Esophagus muscularis mucosa (tissue), 4 donors: ENCODE measurements at regions not wholly inside any gene's neighbourhood (a gene's known extent, or its start where the extent isn't known, plus 50 kb on each side); places are given as distances from the start of the nearest gene placed in this dataset.

Source experiments
- DNase-seq: peaks from one replicate; pipeline ENCODE4 v3.0.0-alpha.2; 2017; ENCODE audit errors: extremely low spot score
- H3K27ac ChIP-seq, 4 donors: fragments of 200-600 bp; sonication (generic); replicated peaks in 1 of 4; 1 replicate in 3 of 4; 2 replicates in 1 of 4; pipeline ENCODE4 v1.5.1; 2016 to 2019; ENCODE audit warnings: mild to moderate bottlenecking in 1 of 4
- H3K27me3 ChIP-seq, 4 donors: fragments of 200-600 bp; sonication (generic); one replicate each; pipeline versions ENCODE4 v1.5.1 to v1.6.0; 2016 to 2019
- H3K36me3 ChIP-seq, 4 donors: fragments of 200-600 bp; sonication (generic); one replicate each; pipeline ENCODE4 v1.5.1; 2016 to 2019
- H3K4me1 ChIP-seq, 4 donors: fragments of 200-600 bp; sonication (generic); one replicate each; pipeline ENCODE4 v1.5.1; 2016 to 2019
- H3K4me3 ChIP-seq, 4 donors: fragments of 200-600 bp; sonication (generic); 1 replicate in 2 of 4; 2 replicates in 2 of 4; pipeline ENCODE4 v1.5.1; 2016 to 2019; ENCODE audit warnings: mild to moderate bottlenecking in 4 of 4, moderate library complexity in 1 of 4
- H3K9me3 ChIP-seq, 4 donors: fragments of 200-600 bp; sonication (generic); 1 replicate in 3 of 4; 2 replicates in 1 of 4; pipeline ENCODE4 v1.5.1; 2016 to 2019
- CTCF ChIP-seq, 3 experiments: fragments of 200-600 bp in 2 of 3; fragments of 450-650 bp in 1 of 3; sonication (generic) in 2 of 3; IDR thresholded peaks; one replicate each; pipeline ENCODE4 v1.5.1; 2017 to 2019; ENCODE audit warnings: antibody characterized with exemption in 3 of 3, mild to moderate bottlenecking in 2 of 3, moderate library complexity in 1 of 3
- EP300 ChIP-seq: sonication (generic); formaldehyde crosslinking; IDR thresholded peaks from one replicate; pipeline ENCODE4 v1.6.1; 2017; ENCODE audit warnings: antibody characterized with exemption
- POLR2A ChIP-seq: fragments of 450-650 bp; IDR thresholded peaks from one replicate; pipeline ENCODE4 v1.6.1; 2017; ENCODE audit warnings: antibody characterized with exemption, moderate library complexity, mild to moderate bottlenecking, low read depth
- POLR2AphosphoS5 ChIP-seq, 2 donors: sonication (generic); formaldehyde crosslinking; IDR thresholded peaks; one replicate each; pipeline ENCODE4 v1.6.1; 2017; ENCODE audit warnings: antibody characterized with exemption in 2 of 2
- WGBS: methylation state at CpG from one replicate; pipeline ENCODE4 v1.1.5; 2018; 5-methylcytosine and 5-hydroxymethylcytosine counted together
- intact Hi-C: fragments of 100-400 bp; cut with DNase I; formaldehyde crosslinking; loops from one replicate; pipeline ENCODE4 v1.15.1; 2023

DNA sequence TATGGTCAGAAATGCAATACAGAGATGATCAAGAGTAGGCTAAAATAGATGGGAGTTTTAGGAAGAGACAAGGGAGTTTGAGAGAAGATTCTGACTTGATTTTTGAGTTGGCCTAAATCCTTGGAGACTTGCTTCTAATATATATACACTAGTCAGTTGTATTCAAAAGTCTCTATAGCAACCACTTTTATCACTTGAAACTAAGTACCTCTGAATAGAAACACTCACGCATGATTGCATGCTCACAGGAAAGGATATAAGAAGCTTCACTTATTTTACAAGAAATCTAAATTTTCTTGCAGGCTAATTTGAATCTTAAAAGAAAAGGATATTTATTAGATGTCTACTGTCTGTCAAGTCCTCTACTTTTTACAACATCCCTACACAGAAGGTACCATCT, 316.8 kb downstream of the SNAPC1 start:
- Histone ChIP-seq H3K27me3 (no peaks in the 10 kb centered on the region), H3K27ac (no peak overlapping the region), H3K4me1 (no peaks in the 10 kb centered on the region), H3K9me3 (no peaks in the 10 kb centered on the region), H3K36me3 (no peaks in the 10 kb centered on the region), H3K4me3 (no peak overlapping the region)
- no peak for DNase-seq
- intact Hi-C loops, result no loop called here
- TF ChIP-seq POLR2AphosphoS5 (IDR thresholded peaks at IDR 0.05), result no peak
- no peak for TF ChIP-seq POLR2A
- TF ChIP-seq CTCF (IDR thresholded peaks at IDR 0.05), result no peak
- no peak for TF ChIP-seq EP300
- 71% methylated on average over 1 of the region's 1 CpG for WGBS

GRCh38 chr14:62081012-62081612, 318.9 kb downstream of the SNAPC1 start:
- no peak for DNase-seq
- Histone ChIP-seq H3K9me3 (peaks cover 0 to 6% (median 0%) of the 10 kb centered on the region in 4 donors), H3K4me1 (no peaks in the 10 kb centered on the region), H3K27me3 (no peaks in the 10 kb centered on the region), H3K4me3 (no peak overlapping the region), H3K27ac (no peak overlapping the region), H3K36me3 (no peaks in the 10 kb centered on the region)
- TF ChIP-seq CTCF (IDR thresholded peaks at IDR 0.05) (no peak), POLR2A (no peak)
- 84% methylated on average over 5 of the region's 10 CpGs for WGBS
- intact Hi-C loops, result no loop called here

DNA sequence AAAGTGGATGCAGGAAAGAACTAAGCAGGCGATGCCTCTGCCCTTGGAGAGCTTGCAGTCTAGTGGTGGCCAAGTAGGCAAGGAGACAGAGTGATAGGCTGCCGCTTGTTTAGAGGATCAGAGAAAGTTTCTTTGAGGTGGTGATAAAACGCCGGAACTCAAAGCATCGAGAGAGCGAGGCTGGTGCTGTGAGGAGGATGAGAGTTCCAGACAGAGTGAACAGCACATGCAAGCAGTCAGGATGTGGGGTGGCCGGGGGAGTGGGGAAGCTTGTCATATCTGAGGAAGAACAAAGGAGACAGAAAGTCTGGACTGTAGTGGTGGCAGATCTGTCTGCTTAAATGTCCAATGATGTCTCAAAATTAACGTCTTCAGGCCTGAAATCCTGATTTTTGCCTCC, 319.7 kb downstream of the SNAPC1 start:
- no peaks in the 10 kb centered on the region for H3K4me1 ChIP-seq
- WGBS, result 80% methylated on average over 8 of the region's 8 CpGs
- no peaks in the 10 kb centered on the region for H3K36me3 ChIP-seq
- no peaks in the 10 kb centered on the region for H3K27me3 ChIP-seq
- no peak overlapping the region for H3K27ac ChIP-seq
- intact Hi-C loops, result no loop called here
- TF ChIP-seq POLR2AphosphoS5 (IDR thresholded peaks at IDR 0.05) (no peak), EP300 (no peak), POLR2A (no peak), CTCF (IDR thresholded peaks at IDR 0.05) (no peak)
- H3K9me3 ChIP-seq, result peaks cover 0 to 6% (median 0%) of the 10 kb centered on the region in 4 donors
- DNase-seq, result no peak
- H3K4me3 ChIP-seq, result no peak overlapping the region

- Histone ChIP-seq H3K4me1 (no peaks in the 10 kb centered on the region), H3K36me3 (no peaks in the 10 kb centered on the region), H3K9me3 (peaks cover 0 to 6% (median 0%) of the 10 kb centered on the region in 4 donors), H3K27ac (no peak overlapping the region), H3K27me3 (no peaks in the 10 kb centered on the region), H3K4me3 (no peak overlapping the region)
- 76% methylated on average over 6 of the region's 6 CpGs for WGBS
- TF ChIP-seq CTCF (IDR thresholded peaks at IDR 0.05) (no peak), POLR2A (no peak), POLR2AphosphoS5 (IDR thresholded peaks at IDR 0.05) (no peak), EP300 (no peak)
- no peak for DNase-seq
- intact Hi-C loops, result no loop called here
Measured at GRCh38 chr14:62082779-62083178, 320.6 kb downstream of the SNAPC1 start.

DNA sequence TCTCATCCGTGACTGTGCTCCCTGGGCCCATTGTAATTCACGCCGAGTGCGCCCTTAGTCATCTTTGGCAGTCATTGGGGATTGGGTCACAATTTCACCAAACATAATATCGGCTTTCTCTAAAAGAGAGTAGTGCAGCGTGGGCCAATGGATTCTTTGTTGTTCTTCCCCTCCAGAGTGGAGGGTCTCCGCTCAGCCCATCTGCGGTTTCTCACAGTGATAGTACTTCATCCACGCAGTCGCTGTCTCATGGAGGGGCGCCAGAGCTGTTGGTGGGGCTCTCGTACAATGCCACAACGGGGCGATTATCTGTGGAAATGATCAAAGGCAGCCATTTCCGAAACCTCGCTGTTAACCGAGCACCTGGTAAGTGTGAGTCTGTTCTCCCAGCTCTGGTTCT, 321.8 kb downstream of the SNAPC1 start:
- 91% methylated on average over 17 of the region's 17 CpGs for WGBS
- no peak for DNase-seq
- peaks cover 0 to 6% (median 0%) of the 10 kb centered on the region in 4 donors for H3K9me3 ChIP-seq
- no peaks in the 10 kb centered on the region for H3K27me3 ChIP-seq
- H3K36me3 ChIP-seq, result no peaks in the 10 kb centered on the region
- no peak overlapping the region for H3K4me3 ChIP-seq
- H3K27ac ChIP-seq, result no peak overlapping the region
- no peaks in the 10 kb centered on the region for H3K4me1 ChIP-seq
- no peak for TF ChIP-seq POLR2A
- intact Hi-C loops, result no loop called here
